ENCODE measurements at regions not wholly inside any gene's neighbourhood (a gene's known extent, or its start where the extent isn't known, plus 50 kb on each side); places are given as distances from the start of the nearest gene placed in this dataset.

GRCh38 chr4:184267673-184268583, 50.3 kb upstream of the ENPP6 start (continued):
- TF ChIP-seq, protein P1, sequence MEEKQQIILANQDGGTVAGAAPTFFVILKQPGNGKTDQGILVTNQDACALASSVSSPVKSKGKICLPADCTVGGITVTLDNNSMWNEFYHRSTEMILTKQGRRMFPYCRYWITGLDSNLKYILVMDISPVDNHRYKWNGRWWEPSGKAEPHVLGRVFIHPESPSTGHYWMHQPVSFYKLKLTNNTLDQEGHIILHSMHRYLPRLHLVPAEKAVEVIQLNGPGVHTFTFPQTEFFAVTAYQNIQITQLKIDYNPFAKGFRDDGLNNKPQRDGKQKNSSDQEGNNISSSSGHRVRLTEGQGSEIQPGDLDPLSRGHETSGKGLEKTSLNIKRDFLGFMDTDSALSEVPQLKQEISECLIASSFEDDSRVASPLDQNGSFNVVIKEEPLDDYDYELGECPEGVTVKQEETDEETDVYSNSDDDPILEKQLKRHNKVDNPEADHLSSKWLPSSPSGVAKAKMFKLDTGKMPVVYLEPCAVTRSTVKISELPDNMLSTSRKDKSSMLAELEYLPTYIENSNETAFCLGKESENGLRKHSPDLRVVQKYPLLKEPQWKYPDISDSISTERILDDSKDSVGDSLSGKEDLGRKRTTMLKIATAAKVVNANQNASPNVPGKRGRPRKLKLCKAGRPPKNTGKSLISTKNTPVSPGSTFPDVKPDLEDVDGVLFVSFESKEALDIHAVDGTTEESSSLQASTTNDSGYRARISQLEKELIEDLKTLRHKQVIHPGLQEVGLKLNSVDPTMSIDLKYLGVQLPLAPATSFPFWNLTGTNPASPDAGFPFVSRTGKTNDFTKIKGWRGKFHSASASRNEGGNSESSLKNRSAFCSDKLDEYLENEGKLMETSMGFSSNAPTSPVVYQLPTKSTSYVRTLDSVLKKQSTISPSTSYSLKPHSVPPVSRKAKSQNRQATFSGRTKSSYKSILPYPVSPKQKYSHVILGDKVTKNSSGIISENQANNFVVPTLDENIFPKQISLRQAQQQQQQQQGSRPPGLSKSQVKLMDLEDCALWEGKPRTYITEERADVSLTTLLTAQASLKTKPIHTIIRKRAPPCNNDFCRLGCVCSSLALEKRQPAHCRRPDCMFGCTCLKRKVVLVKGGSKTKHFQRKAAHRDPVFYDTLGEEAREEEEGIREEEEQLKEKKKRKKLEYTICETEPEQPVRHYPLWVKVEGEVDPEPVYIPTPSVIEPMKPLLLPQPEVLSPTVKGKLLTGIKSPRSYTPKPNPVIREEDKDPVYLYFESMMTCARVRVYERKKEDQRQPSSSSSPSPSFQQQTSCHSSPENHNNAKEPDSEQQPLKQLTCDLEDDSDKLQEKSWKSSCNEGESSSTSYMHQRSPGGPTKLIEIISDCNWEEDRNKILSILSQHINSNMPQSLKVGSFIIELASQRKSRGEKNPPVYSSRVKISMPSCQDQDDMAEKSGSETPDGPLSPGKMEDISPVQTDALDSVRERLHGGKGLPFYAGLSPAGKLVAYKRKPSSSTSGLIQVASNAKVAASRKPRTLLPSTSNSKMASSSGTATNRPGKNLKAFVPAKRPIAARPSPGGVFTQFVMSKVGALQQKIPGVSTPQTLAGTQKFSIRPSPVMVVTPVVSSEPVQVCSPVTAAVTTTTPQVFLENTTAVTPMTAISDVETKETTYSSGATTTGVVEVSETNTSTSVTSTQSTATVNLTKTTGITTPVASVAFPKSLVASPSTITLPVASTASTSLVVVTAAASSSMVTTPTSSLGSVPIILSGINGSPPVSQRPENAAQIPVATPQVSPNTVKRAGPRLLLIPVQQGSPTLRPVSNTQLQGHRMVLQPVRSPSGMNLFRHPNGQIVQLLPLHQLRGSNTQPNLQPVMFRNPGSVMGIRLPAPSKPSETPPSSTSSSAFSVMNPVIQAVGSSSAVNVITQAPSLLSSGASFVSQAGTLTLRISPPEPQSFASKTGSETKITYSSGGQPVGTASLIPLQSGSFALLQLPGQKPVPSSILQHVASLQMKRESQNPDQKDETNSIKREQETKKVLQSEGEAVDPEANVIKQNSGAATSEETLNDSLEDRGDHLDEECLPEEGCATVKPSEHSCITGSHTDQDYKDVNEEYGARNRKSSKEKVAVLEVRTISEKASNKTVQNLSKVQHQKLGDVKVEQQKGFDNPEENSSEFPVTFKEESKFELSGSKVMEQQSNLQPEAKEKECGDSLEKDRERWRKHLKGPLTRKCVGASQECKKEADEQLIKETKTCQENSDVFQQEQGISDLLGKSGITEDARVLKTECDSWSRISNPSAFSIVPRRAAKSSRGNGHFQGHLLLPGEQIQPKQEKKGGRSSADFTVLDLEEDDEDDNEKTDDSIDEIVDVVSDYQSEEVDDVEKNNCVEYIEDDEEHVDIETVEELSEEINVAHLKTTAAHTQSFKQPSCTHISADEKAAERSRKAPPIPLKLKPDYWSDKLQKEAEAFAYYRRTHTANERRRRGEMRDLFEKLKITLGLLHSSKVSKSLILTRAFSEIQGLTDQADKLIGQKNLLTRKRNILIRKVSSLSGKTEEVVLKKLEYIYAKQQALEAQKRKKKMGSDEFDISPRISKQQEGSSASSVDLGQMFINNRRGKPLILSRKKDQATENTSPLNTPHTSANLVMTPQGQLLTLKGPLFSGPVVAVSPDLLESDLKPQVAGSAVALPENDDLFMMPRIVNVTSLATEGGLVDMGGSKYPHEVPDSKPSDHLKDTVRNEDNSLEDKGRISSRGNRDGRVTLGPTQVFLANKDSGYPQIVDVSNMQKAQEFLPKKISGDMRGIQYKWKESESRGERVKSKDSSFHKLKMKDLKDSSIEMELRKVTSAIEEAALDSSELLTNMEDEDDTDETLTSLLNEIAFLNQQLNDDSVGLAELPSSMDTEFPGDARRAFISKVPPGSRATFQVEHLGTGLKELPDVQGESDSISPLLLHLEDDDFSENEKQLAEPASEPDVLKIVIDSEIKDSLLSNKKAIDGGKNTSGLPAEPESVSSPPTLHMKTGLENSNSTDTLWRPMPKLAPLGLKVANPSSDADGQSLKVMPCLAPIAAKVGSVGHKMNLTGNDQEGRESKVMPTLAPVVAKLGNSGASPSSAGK (IDR thresholded peaks at IDR 0.05) = peak; percentile 64
- TF ChIP-seq MAFG (tag; conservative IDR thresholded peaks at IDR 0.05) (peak; percentile 95), ESRRA (IDR thresholded peaks at IDR 0.05; ENCODE audit: borderline replicate concordance, low read depth) (peak; percentile 74), E2F8 (IDR thresholded peaks at IDR 0.05; ENCODE audit: low read depth, partially characterized antibody) (no peak), DMBX1 (CRISPR knock-in tag; IDR thresholded peaks at IDR 0.05; ENCODE audit: borderline replicate concordance) (no peak)
- TF ChIP-seq, protein P2, sequence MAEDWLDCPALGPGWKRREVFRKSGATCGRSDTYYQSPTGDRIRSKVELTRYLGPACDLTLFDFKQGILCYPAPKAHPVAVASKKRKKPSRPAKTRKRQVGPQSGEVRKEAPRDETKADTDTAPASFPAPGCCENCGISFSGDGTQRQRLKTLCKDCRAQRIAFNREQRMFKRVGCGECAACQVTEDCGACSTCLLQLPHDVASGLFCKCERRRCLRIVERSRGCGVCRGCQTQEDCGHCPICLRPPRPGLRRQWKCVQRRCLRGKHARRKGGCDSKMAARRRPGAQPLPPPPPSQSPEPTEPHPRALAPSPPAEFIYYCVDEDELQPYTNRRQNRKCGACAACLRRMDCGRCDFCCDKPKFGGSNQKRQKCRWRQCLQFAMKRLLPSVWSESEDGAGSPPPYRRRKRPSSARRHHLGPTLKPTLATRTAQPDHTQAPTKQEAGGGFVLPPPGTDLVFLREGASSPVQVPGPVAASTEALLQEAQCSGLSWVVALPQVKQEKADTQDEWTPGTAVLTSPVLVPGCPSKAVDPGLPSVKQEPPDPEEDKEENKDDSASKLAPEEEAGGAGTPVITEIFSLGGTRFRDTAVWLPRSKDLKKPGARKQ (CRISPR knock-in tag; IDR thresholded peaks at IDR 0.05) = no peak
- TF ChIP-seq, protein P3, sequence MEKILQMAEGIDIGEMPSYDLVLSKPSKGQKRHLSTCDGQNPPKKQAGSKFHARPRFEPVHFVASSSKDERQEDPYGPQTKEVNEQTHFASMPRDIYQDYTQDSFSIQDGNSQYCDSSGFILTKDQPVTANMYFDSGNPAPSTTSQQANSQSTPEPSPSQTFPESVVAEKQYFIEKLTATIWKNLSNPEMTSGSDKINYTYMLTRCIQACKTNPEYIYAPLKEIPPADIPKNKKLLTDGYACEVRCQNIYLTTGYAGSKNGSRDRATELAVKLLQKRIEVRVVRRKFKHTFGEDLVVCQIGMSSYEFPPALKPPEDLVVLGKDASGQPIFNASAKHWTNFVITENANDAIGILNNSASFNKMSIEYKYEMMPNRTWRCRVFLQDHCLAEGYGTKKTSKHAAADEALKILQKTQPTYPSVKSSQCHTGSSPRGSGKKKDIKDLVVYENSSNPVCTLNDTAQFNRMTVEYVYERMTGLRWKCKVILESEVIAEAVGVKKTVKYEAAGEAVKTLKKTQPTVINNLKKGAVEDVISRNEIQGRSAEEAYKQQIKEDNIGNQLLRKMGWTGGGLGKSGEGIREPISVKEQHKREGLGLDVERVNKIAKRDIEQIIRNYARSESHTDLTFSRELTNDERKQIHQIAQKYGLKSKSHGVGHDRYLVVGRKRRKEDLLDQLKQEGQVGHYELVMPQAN (IDR thresholded peaks at IDR 0.05; ENCODE audit: borderline replicate concordance) = peak; percentile 67; the same call in 1 of the 2 replicates

All from K562 (cell line).